BE2C (cell line): ENCODE measurements at regions not wholly inside any gene's neighbourhood (a gene's known extent, or its start where the extent isn't known, plus 50 kb on each side); places are given as distances from the start of the nearest gene placed in this dataset.

Experiments
- DNase-seq: peaks from one replicate; pipeline ENCODE4 v3.0.0-alpha.2; 2020
- H3K27me3 ChIP-seq: fragments of 250-450 bp; sonication (Bioruptor Pico); 2 replicates; pipeline ENCODE4 v1.5.1; 2020; ENCODE audit warnings: mild to moderate bottlenecking
- H3K36me3 ChIP-seq: fragments of 250-450 bp; sonication (Bioruptor Pico); 2 replicates; pipeline ENCODE4 v1.5.1; 2020; ENCODE audit warnings: mild to moderate bottlenecking
- H3K4me1 ChIP-seq: fragments of 250-450 bp; sonication (Bioruptor Pico); 2 replicates; pipeline ENCODE4 v1.5.1; 2020
- H3K4me3 ChIP-seq: 2 replicates; pipeline ENCODE4 v1.5.1; 2011; ENCODE audit warnings: low read depth, low read length
- H3K9me3 ChIP-seq: fragments of 250-450 bp; sonication (Bioruptor Pico); 2 replicates; pipeline ENCODE4 v1.5.1; 2020
- CTCF ChIP-seq: IDR thresholded peaks from 2 replicates; pipeline ENCODE4 v1.5.1; 2012; ENCODE audit warnings: mild to moderate bottlenecking, low read depth, low read length

DNA sequence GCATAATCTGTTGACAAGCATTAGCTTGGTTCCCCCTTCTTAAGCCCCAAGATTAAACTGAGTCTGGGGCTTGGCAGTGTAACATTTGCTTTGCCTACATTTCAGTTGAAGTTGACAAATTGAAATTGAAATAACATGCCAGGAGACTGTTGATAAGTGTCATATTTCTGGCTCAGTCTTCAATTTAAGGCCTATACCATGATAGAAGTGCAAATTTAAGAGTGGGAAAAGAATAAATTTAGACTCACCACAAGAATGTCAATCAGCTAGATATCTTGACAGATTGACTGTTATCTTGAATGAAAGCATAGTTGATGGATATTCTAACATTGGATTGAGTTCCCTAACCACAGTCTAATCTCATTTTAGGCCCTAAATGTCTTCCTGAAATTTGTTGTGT is 117.6 kb downstream of the MAGEB17 start:
- TF ChIP-seq CTCF = no peak
- no peaks in the 10 kb centered on the region for H3K9me3 ChIP-seq
- H3K4me3 ChIP-seq = no peak overlapping the region
- no peaks in the 10 kb centered on the region for H3K36me3 ChIP-seq
- no peak for DNase-seq
- H3K4me1 ChIP-seq = no peaks in the 10 kb centered on the region
- no peaks in the 10 kb centered on the region for H3K27me3 ChIP-seq

DNA sequence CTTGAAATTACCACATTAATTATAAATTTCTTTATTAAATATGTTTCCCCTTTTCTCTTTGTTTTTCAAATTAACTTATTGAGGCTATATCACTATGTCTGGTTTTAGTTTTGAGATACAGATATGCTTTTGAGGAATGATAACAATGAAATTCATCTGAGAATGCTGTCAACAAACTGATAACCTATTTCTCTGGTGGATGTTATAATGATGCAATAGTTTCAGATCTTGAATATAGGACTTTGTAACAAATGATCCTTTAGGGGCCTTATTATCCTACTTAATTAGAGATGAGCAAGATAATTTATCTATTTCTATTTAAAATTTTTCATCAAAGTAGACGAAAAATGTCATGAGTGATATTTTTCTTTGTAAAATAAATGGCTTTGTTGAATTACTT is 123.7 kb downstream of the MAGEB17 start:
- no peak overlapping the region for H3K4me3 ChIP-seq
- H3K36me3 ChIP-seq = no peaks in the 10 kb centered on the region
- H3K9me3 ChIP-seq = no peaks in the 10 kb centered on the region
- TF ChIP-seq CTCF = no peak
- no peaks in the 10 kb centered on the region for H3K4me1 ChIP-seq
- no peaks in the 10 kb centered on the region for H3K27me3 ChIP-seq
- DNase-seq = no peak

GRCh38 chrX:16300831-16301230 is 133.6 kb downstream of the MAGEB17 start:
- no peaks in the 10 kb centered on the region for H3K4me1 ChIP-seq
- no peak for TF ChIP-seq CTCF
- DNase-seq = no peak
- no peaks in the 10 kb centered on the region for H3K36me3 ChIP-seq
- H3K4me3 ChIP-seq = no peak overlapping the region
- H3K9me3 ChIP-seq = no peaks in the 10 kb centered on the region
- H3K27me3 ChIP-seq = no peaks in the 10 kb centered on the region

DNA sequence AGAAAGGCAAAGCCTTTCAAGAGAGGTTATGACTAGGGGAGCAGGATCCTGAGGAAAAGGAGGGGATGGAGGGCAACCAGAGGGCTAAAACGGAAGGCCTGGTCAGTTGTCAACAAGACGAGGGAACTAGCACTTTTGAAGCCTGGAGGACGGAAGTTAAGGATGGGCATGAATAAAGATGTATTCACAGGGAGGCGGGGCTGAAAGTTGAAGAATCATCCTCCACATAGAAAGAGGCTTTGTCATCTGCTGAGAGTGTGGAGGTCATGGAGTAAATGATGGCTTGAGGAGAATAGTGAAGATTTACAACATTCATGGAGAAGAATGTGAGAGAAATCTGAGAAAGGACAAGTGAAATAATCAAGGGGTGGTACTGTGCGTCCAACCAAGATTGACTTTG is 137.5 kb downstream of the MAGEB17 start:
- Histone ChIP-seq H3K9me3 (no peaks in the 10 kb centered on the region), H3K36me3 (no peaks in the 10 kb centered on the region), H3K27me3 (no peaks in the 10 kb centered on the region), H3K4me1 (no peaks in the 10 kb centered on the region), H3K4me3 (no peak overlapping the region)
- no peak for DNase-seq
- TF ChIP-seq CTCF = no peak

DNA sequence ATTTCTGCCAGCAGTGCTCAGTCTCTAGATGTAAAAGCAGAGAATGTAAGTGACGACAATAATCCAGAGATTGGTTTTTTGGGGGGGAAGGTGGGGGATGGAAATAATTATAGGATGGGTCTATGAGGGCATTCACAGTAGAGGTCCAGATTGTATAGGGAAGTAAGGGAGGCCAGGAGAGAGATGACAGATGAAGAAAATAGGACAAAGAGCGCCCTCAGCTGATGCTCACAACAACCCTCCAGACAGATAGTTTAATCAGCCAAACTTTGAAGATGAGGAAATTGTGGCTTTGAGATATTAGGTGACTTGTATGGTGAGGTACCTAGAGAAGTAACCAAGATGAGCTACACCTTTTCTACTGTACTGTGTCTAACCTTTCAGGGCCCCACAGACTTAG is 137.9 kb downstream of the MAGEB17 start:
- H3K36me3 ChIP-seq = no peaks in the 10 kb centered on the region
- no peak overlapping the region for H3K4me3 ChIP-seq
- TF ChIP-seq CTCF = no peak
- no peaks in the 10 kb centered on the region for H3K9me3 ChIP-seq
- no peaks in the 10 kb centered on the region for H3K4me1 ChIP-seq
- no peak for DNase-seq
- H3K27me3 ChIP-seq = no peaks in the 10 kb centered on the region

DNA sequence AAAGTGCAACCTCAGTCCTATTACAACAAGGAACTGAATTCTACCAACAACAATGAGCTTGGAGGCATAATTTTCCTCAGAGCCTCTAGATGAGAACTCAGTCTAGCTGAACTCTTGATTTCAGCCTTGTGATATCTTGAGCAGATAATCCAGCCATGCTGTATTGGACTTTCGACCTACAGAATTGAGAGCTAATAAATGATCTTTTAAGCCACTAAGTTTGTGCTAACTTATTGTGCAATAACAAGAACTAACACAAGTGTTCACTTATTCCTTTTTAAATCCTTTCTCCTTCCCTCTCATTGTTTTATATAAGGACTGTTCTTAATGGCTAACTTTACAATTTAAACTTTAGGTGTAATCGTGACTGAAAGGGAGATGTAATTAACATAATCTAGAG is 140.7 kb downstream of the MAGEB17 start:
- Histone ChIP-seq H3K4me3 (no peak overlapping the region), H3K36me3 (no peaks in the 10 kb centered on the region), H3K9me3 (no peaks in the 10 kb centered on the region), H3K4me1 (no peaks in the 10 kb centered on the region), H3K27me3 (no peaks in the 10 kb centered on the region)
- TF ChIP-seq CTCF = no peak
- no peak for DNase-seq
